HepG2 (cell line): ENCODE measurements at regions not wholly inside any gene's neighbourhood (a gene's known extent, or its start where the extent isn't known, plus 50 kb on each side); places are given as distances from the start of the nearest gene placed in this dataset.
"Not testable (repeated sequence)": the region's sequence is repeated elsewhere in the genome, so short reads cannot be mapped to it uniquely, and the experiment has no call there.

Experiments
- ATAC-seq: fragments of 200-7000 bp; cut with Tn5 transposase; 3 replicates; pipeline ENCODE4 v1.9.1; 2020; ENCODE audit warnings: mild to moderate bottlenecking, moderate library complexity
- BruUV-seq: library from RNA; stranded (reverse); fragments of 400-500 nt; replicated peaks from 2 replicates; lab custom pipeline; 2021; lab: Mats Ljungman, UMichigan
- CTCF ChIA-PET: fragments of 300-600 bp; formaldehyde crosslinking; extraction: SDS; loops from one replicate; lab custom pipeline; 2021; ENCODE audit warnings: low total read pairs, inconsistent platforms, low intra/inter-chr PET ratio; lab: Yijun Ruan, JAX
- POLR2A ChIA-PET: fragments of 350-600 bp; sonication (Branson Sonifier 250); formaldehyde crosslinking; loops from one replicate; lab custom pipeline; 2020; ENCODE audit warnings: antibody characterized with exemption, inconsistent platforms; lab: Yijun Ruan, JAX
- DNase-seq: peaks from one replicate; pipeline ENCODE4 v3.0.0-alpha.2; 2015; ENCODE audit warnings: low spot score
- FAIRE-seq: peaks from 3 replicates; lab custom pipeline; 2011; peaks lifted over from hg19 to GRCh38; lab: Jason Lieb, UNC
- H2AFZ ChIP-seq: one replicate; pipeline ENCODE4 v1.6.1; 2011; ENCODE audit warnings: low read length, inconsistent platforms
- H3K27ac ChIP-seq: fragments of 300-600 bp; 3 replicates; pipeline ENCODE4 v1.8.0; 2011; ENCODE audit warnings: mixed run types, mild to moderate bottlenecking, mixed read lengths, low read length, inconsistent platforms; ENCODE audit not compliant: insufficient read depth; ENCODE audit errors: extremely low read length
- H3K27me3 ChIP-seq, 2 experiments: fragments of 200-600 bp in 1 of 2; 2 replicates in 1 of 2; 3 replicates in 1 of 2; pipeline versions ENCODE4 v1.6.0 to v1.8.0; 2011; ENCODE audit warnings: low read length in 2 of 2, mild to moderate bottlenecking in 2 of 2, moderate library complexity in 2 of 2, inconsistent platforms in 1 of 2; ENCODE audit not compliant: insufficient read depth in 2 of 2, control insufficient read depth in 1 of 2
- H3K36me3 ChIP-seq, 2 experiments: fragments of 200-600 bp in 1 of 2; replicated peaks in 1 of 2; 2 replicates in 1 of 2; 3 replicates in 1 of 2; pipeline versions ENCODE4 v1.5.1 to v1.8.0; 2011; ENCODE audit warnings: low read length in 2 of 2, inconsistent platforms in 1 of 2; ENCODE audit not compliant: insufficient read depth in 2 of 2, control insufficient read depth in 1 of 2
- H3K4me1 ChIP-seq: 2 replicates; pipeline ENCODE4 v1.5.1; 2012; ENCODE audit warnings: low read length, inconsistent platforms; ENCODE audit not compliant: insufficient read depth
- H3K4me2 ChIP-seq: 2 replicates; pipeline ENCODE4 v1.6.0; 2011; ENCODE audit warnings: low read depth, low read length, inconsistent platforms
- H3K4me3 ChIP-seq, 3 experiments: fragments of 200-600 bp in 1 of 3; sonication (generic), shearing (Covaris generic) in 1 of 3; replicated peaks in 1 of 3; 2 replicates each; pipeline ENCODE4 v1.5.1; 2011 to 2016; ENCODE audit warnings: low read length in 3 of 3, inconsistent platforms in 2 of 3, low read depth in 2 of 3, mild to moderate bottlenecking in 2 of 3, control low read depth in 1 of 3, mixed read lengths in 1 of 3; ENCODE audit not compliant: insufficient read depth in 1 of 3
- H3K79me2 ChIP-seq: one replicate; pipeline ENCODE4 v1.6.1; 2011; ENCODE audit warnings: low read length, inconsistent platforms; ENCODE audit not compliant: insufficient read depth
- H3K9ac ChIP-seq: 2 replicates; pipeline ENCODE4 v1.6.0; 2011; ENCODE audit warnings: mild to moderate bottlenecking, low read depth, low read length, inconsistent platforms; ENCODE audit not compliant: insufficient read depth
- H3K9me3 ChIP-seq: 2 replicates; pipeline ENCODE4 v1.5.1; 2012; ENCODE audit warnings: mild to moderate bottlenecking, low read length
- H4K20me1 ChIP-seq: 2 replicates; pipeline ENCODE4 v1.6.0; 2011; ENCODE audit warnings: inconsistent platforms, mild to moderate bottlenecking, low read length, moderate library complexity; ENCODE audit not compliant: insufficient read depth
- FOXA1 ChIP-seq, 2 experiments: fragments of 450-650 bp in 1 of 2; sonication (generic) in 1 of 2; formaldehyde crosslinking in 1 of 2; IDR thresholded peaks; 2 replicates each; pipeline versions ENCODE4 v1.4.0 to v1.6.1; 2016 to 2020; ENCODE audit warnings: missing genetic modification reagents in 1 of 2
- THYN1 ChIP-seq: sonication (generic); formaldehyde crosslinking; IDR thresholded peaks from 2 replicates; pipeline ENCODE4 v1.8.1; 2023; ENCODE audit warnings: low read depth, mild to moderate bottlenecking, moderate library complexity, missing genetic modification reagents, borderline replicate concordance
- ZNF430 ChIP-seq: sonication (generic); formaldehyde crosslinking; IDR thresholded peaks from 2 replicates; pipeline ENCODE4 v1.9.0; 2021; ENCODE audit warnings: mild to moderate bottlenecking, missing genetic modification reagents
- WGBS: methylation state at CpG from one replicate; pipeline ENCODE4 v1.1.6; 2017; ENCODE audit warnings: low lambda C conversion rate; 5-methylcytosine and 5-hydroxymethylcytosine counted together
- in situ Hi-C: cut with HindIII; loops from 2 replicates; pipeline ENCODE4 v1.10.0; 2017; ENCODE audit warnings: low pct_unique_long_range_greater_than_20kb; ENCODE audit not compliant: extremely low pct_ligation_motif_present
- intact Hi-C: fragments of 100-400 bp; cut with micrococcal nuclease; formaldehyde crosslinking; loops from one replicate; pipeline ENCODE4 v1.10.0; 2022; ENCODE audit not compliant: unreplicated experiment

GRCh38 chr3:104263477-104263876 is 1103.2 kb upstream of the ALCAM start:
- no peak overlapping the region for H3K4me3 ChIP-seq
- ChIA-PET CTCF (no interaction called here), POLR2A (no interaction called here)
- 47% methylated on average over 2 of the region's 2 CpGs for WGBS
- no peak for DNase-seq
- no peaks in the 10 kb centered on the region for H3K27me3 ChIP-seq
- no peaks in the 10 kb centered on the region for H4K20me1 ChIP-seq
- H3K36me3 ChIP-seq: no peaks in the 10 kb centered on the region
- no peak overlapping the region for H3K9ac ChIP-seq
- H3K9me3 ChIP-seq: no peaks in the 10 kb centered on the region
- H2AFZ ChIP-seq: no peak overlapping the region
- no peaks in the 10 kb centered on the region for H3K4me1 ChIP-seq
- H3K4me2 ChIP-seq: no peak overlapping the region
- TF ChIP-seq FOXA1 (IDR thresholded peaks at IDR 0.05) (no peak), FOXA1 (CRISPR knock-in tag; IDR thresholded peaks at IDR 0.05) (no peak), THYN1 (no peak), ZNF430 (CRISPR knock-in tag) (no peak)
- no peaks in the 10 kb centered on the region for H3K79me2 ChIP-seq
- intact Hi-C loops (no loop called here), in situ Hi-C loops (no loop called here)
- ATAC-seq: no peak
- no peak for FAIRE-seq
- no peak overlapping the region for H3K27ac ChIP-seq
- BruUV-seq: no TSS peak

- DNase-seq, H4K20me1 ChIP-seq, in situ Hi-C loops, POLR2A ChIA-PET, H3K4me1 ChIP-seq, ATAC-seq, H3K4me3 ChIP-seq, H3K4me2 ChIP-seq, intact Hi-C loops, BruUV-seq, CTCF ChIA-PET, H3K79me2 ChIP-seq, FAIRE-seq, H2AFZ ChIP-seq, H3K27me3 ChIP-seq, H3K9ac ChIP-seq, H3K9me3 ChIP-seq, H3K27ac ChIP-seq, H3K36me3 ChIP-seq: not testable (repeated sequence)
- WGBS: 17% methylated on average over 1 of the region's 1 CpG
Observed at GRCh38 chr3:104266219-104266618, 1100.5 kb upstream of the ALCAM start.
